HG02678 (cell line): ENCODE measurements at regions not wholly inside any gene's neighbourhood (a gene's known extent, or its start where the extent isn't known, plus 50 kb on each side); places are given as distances from the start of the nearest gene placed in this dataset.

ENCODE experiments used
- ATAC-seq: cut with Tn5 transposase; IDR thresholded peaks from one replicate; pipeline ENCODE4 v1.9.1; 2021; ENCODE audit warnings: mild to moderate bottlenecking, moderate library complexity; ENCODE audit not compliant: unreplicated experiment

DNA sequence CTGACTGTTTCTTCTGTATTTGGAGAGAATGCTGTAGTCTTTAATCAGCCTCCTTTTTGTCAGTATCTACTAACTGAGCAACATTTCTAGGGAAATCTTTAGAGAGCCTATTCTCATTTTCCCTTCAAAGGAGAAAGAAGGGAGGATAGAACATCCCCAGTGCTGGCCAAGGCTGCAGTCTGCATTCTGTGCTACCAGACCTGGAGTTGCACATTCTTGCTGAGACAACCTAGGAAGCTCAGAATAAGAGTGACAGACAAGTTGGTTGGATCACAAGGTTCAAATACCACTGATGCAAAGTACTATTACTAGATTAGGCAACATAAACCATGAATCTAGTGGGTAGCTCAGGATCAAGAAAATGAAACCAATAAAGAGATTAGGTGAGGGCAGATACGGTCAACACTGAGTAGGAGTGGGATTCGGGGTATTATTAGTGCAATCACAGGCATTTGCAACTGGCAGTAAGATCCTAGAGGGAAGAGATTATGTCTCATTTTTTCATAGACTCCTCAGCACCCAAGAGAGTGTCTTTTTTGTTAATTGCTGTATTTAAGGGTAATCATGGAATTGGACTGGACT, 213.5 kb upstream of the FAM83B start:
- ATAC-seq = no peak

DNA sequence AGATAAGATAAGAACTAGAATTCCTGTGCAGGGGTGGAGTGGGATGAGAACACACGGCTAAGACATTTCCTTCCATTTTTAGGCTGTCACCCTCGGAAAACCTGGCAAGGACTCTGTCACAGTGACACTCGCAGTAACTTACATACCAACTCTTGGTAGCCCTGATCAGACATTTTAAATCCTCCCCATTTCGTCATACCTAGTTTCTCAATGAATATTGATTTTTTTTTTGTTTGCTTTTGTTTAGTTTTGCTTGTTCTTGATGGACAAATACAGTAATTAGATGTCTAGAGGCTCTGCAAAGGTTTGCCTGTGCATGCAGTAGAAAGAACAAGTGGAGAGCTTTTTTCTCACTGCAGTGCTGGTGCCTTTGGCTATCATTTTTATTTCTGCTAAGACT, 213.0 kb upstream of the FAM83B start:
- no peak for ATAC-seq

DNA sequence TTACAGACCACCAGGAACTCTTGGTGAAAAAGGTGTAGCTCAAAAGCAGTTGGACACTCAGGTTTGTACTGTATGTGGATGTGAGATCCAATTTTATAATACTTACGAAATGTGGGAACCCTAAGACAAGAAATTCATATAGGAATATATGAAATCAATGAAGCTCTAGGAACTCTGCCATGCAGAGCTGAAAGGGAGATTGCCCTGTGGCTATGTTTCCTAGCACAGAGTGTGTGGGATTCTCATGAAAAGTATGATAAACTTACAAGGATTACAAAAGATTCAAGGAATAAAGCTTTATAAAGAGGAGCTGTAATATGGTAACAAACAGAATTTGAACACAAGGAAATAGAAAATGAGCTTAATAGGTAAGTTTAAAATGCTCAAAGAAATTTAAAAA, 205.7 kb upstream of the FAM83B start:
- ATAC-seq = no peak

DNA sequence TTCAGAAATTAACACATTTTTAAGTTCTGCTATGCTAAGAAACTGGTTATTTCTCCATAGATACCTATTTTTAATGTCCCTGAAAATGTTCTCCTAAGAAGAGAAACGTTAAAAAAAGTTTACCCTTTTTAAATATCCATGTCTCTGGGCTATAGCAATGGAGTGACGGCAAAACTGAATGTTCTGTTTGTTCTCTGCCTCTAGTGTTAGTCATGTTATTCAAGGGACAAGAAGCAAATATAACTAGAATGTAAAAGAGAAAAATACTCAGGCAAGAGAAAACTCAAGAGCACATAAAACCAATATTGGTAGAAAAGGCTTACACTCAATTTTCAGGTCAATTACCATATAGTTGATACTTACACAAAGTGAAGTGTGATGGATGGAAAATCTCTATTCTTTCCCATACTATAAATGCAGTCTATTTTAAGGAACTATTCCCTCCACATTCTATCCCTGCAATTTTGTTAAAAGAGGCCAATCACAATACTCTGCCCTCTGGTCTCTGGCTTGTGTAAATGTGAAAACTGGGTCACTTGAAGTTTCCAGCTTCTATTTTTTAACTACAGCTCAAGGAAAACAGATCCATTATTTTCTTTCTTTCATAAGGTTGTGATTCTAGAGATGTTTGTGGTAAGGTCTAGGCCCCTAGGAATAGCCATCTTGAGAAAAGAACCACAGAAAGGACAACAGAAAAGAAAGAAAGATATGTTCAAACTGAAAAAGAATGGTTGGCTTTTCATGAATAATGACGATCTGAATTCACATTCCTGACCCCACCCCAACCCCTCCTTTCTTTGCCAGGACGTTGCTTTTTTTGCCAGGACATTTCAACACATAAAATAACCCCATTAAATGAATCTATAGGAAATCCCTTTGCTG, 200.3 kb upstream of the FAM83B start:
- no peak for ATAC-seq

DNA sequence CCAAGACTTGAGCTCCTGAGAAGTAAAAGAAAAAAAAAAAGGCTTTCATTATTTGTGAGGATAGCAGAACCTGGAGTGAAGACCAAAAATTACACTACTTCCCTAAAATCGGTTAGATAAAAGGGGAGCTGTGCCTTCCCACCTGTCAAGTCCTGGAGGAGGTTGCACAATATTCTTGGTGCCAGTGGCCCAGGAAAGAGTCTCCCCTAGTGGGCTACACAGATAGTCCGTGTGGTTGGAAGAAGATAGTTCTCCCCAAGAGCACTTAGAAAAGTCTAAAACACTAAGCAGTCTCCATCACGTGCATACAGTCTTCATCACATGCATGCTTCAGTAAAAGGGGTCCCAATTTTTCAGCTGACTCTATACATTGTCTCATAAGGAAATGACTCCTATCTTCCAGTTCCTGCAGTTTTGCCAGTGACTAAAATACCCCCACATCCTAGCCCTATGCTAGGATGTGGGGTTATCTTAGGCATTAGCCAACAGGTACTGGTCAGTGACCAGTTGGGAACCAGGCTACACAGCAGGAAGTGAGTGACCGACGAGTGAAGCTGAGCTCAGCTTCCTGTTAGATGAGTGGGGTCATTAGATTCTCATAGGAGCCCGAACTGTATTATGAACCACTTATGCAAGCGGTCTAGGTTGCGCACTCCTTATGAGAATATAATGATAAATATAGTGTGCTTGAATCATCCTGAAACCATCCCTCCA, 199.5 kb upstream of the FAM83B start:
- no peak for ATAC-seq

DNA sequence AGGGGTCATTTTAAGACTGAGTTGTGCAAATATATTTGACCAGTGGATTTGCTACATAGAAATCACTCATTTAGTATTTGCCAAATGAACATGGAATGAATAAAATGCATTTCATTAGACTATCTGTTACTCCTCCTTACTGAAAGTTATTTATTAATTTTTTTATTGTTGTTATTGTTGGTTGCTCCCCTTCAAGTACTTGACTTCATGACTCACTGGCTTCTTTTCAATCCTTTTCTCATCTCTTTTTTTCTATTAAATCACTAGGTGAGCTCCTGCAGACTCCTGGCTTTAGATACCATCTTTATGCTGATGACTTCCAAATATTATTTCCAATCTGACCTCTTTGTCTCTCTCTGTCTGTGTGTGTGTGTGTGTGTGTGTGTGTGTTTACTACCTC, 192.2 kb upstream of the FAM83B start:
- no peak for ATAC-seq

DNA sequence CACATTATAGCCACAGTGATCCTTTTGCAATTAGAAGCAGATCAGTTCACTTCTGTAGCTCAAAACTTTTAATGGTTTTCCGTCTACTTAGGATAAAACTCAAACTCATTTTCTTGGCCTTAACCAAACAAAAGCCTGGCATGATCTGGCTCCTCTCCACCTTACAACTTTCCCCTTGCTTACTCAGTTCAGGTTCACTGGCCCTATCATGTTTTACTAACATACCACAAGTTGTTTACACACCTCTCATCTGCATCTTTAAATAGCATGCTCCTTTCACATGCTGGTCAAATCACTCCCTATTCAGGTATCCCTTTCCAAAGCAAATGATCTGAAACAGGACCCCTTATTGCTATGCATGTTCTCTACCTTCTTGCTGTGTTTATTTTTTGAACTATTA, 191.4 kb upstream of the FAM83B start:
- no peak for ATAC-seq

DNA sequence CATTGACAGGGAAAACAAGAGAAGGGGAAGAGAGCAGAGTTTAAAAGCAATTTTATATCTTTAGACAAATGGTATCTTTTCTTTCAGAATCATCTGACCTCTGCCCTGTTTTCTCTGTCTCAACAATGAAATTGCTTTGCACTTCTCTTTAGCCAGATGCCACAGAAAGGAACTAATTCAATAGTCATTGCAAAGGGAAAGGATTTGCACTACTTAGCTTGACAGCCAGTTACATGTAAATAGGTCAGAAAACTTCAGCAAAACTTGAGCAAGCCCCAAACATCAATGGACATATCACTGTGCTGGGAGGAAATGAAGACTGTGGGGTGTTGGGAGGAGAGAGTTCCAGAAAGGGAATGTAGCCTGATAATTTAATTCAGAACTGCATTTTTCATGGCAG, 181.3 kb upstream of the FAM83B start:
- no peak for ATAC-seq

DNA sequence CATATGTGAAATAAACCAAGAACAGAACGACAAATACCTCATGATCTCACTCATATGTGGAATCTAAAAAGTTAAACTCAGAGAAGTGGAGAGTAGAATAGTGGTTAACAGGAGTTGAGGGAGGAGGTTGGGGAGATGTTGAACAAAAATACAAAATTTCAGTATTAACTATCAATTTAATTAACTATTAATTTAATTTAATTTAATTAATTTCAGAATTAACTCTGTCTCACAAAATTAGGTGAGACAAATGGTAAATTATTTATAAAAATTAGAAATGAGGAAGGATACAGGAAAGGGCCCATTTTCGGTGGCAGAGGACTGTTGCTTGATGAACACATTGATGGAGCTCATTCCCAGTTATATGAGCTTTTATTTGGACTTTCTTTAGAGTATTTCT, 166.0 kb upstream of the FAM83B start:
- no peak for ATAC-seq

DNA sequence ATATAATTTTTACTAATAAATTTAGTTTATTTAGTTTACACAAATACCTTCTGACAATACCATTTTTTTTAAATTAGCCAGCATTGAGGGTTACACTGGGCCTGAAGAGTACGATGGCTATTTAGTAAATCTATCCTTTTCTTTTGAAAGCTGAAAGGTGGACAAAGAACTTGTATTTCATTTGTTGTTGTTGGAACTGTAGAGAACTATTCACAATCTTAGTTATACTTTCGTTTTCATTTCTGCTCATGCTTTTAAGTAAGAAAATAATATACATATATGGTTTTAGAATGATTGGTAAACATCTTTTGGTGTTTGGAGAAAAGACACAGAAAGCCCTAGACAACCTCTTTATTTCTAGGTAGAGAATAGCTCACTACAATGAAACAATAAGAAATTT, 165.3 kb upstream of the FAM83B start:
- ATAC-seq = no peak

DNA sequence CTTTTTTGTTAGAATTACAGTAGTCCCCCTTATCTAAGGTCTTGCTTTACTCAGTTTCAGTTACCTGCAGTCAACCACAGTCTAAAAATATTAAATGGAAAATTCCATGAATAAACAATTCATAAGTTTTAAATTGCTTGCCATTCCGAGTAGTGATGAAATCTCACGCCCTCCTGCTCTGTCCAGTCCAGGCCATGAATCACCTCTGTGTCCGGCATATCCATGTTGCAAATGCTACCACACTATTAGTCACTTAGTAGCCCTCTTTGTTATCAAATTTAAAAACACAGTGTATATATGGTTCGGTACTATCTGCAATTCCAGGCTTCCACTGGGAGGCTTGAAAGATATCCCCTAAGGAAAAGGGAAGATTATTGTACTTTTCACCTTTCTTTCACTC, 164.6 kb upstream of the FAM83B start:
- ATAC-seq = no peak

DNA sequence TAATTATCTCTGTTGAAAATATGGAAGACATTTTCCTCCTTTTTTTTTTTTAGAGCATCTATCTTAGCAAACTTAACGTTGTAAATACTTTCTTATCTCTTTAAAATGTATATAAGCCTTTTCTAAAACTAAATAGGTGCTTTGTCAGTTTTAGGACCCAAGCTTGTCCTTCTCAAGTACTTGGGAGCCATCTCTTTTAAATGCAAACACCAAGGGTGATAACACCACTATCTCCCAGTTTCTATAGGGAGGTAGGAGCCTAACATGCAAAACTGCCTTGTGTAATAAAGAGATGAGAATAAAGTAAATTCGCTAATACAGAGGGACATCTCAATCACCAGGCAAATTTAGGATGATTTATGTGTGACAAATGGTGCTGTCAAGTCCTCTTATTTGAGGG, 157.0 kb upstream of the FAM83B start:
- no peak for ATAC-seq

DNA sequence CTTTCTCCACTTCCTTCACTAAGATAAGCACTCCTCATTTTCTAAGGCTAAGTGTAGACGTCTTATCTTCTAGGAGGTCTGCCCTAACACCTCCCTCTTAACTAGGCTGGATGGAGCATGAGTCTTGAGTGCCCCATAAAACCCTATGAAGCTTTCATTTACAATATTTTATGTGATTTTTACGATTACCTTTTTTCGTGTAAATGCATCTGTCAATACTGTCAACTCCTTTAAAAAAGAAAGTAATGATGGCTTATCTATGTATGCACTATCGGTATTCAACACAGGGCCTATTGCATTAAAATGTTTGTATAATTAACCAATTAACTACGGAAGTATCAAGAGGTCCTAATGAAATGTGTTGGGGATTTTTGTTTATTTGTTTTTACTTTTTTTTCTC, 156.0 kb upstream of the FAM83B start:
- ATAC-seq = no peak

DNA sequence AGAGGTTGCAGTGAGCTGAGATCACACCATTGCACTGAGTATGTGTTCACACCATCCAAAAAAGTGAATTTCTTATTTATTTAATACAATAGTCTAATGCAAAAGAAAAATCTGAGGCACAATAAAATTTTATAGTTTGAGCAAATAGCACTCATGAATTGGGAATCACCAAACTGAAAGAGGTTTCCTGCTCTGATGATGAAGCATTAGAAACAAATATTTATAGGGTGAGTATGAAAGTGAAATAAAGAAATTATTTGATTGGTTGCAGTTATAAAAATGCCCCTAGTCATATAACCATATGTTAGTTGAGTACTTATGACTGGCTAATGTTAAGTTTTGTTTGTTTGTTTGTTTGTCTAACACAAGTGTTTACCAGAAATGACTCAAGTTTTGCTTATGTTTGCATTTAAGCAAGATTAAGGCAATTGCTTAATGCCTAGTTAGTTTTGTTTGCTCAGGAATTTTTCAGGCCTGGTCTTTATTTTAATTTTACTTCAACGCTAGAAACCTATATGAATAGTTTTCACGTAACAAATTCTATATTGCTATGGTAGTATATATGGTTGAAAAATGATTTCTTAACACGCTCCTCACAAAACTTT, 151.5 kb upstream of the FAM83B start:
- no peak for ATAC-seq

DNA sequence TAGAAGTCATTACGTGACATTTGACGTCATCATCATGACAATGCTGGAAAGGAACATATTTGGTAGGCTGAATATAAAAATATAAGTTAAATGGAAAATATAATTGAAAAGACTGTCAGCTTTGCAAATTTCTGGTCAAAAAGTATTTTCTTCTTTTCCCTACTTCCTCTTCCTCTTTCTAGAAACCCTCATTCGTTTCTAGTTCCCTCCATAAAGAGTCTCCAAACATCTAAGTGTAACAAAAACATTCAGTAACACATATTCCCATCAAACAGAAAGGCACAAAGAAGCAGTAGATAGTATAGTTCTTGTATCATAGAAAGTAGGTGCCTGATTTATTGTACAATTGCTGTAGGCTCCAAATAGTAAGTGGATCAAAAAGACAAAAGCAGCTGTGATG, 150.8 kb upstream of the FAM83B start:
- ATAC-seq = no peak

DNA sequence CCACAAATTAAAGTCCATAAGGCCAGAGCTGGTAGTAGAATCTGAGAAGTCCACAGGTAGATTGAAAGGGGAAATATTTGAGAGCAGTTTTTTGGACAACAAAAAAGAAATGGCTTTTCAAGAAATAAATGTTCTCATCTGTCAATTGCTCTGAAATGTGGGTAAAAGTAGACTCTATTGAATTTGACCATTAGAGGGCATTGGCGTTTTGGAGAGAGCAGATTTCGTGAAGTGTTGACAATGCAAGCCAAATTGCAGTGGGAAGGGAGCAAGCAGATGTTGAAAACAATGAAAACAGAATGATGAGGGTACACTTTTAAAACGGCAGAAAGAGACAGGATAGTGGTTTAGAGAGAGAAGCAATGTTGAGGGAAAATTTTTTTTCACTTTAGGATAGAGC, 149.1 kb upstream of the FAM83B start:
- ATAC-seq = no peak

DNA sequence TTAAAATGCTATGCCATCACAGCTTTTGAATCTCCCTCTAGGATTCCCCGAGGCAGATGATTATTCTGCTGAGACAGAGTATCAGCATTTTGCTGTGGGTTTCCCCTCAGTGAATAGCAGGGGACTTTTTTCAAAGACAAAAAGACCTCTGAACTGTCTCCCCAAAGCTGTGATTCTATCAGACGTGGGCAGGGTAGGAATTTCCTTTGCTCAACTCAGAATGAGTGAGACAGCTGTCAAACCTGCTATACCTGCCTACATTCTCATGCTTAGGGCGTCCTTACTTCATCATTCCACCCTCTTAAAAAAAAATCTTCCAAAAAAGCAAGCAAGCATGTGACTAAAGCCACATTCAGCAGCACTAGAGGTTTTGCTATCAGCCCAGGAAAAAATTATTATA, 147.6 kb upstream of the FAM83B start:
- ATAC-seq = peak; percentile 79

DNA sequence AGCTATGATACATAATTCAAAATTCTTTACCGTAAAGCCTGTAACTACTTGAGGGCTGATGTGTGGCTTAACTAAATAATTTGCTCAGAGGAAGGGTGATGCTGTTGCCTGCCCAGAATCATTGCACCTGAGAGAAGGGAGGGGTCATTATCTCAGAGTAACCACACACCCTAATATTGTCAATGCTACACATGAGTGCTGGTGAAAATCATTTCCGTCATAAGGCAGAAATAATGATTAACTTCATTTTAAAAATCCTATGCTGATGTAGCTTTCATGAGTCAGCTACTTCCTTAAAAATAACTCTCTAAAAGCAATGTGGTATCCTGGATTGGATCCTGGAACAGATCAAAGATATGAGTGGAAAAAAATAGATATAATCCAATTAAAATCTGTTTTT, 146.4 kb upstream of the FAM83B start:
- ATAC-seq = no peak

DNA sequence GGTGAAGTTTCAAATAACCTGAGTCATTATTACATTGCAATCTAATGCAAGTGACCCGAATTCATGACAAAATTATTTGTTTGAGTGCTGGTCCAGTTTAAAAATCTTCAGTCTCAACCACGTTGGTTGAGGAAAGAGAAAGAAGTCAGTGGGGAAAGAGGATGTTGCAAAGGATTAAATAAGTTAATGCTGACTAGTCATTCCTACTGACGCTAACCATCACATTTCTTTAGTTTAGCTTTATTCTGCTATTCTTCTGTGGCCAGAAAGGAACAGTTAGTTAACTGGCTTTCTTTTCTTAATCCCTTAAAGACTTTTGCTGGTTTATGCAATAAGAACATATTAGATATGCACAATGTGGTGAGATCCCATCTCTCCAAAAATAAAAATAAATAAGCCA, 143.8 kb upstream of the FAM83B start:
- no peak for ATAC-seq

DNA sequence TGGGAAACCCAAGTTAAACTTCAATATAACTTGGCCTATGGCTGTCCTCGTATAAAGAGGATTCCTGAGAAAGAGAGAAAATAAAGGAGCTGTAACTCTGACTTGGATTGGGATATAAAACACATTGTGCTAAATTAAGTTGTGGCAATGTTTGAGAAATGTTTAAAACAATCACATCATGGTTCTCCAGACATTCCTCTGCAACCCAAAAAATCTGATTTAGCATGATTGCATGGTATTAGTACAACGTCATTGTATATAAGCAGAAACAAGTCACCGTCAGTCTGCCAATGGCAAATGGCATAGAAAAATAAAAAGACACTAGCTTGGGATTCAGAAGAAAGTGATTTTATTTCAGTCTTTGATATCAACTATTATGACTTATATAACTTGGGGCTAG, 140.2 kb upstream of the FAM83B start:
- ATAC-seq = no peak

DNA sequence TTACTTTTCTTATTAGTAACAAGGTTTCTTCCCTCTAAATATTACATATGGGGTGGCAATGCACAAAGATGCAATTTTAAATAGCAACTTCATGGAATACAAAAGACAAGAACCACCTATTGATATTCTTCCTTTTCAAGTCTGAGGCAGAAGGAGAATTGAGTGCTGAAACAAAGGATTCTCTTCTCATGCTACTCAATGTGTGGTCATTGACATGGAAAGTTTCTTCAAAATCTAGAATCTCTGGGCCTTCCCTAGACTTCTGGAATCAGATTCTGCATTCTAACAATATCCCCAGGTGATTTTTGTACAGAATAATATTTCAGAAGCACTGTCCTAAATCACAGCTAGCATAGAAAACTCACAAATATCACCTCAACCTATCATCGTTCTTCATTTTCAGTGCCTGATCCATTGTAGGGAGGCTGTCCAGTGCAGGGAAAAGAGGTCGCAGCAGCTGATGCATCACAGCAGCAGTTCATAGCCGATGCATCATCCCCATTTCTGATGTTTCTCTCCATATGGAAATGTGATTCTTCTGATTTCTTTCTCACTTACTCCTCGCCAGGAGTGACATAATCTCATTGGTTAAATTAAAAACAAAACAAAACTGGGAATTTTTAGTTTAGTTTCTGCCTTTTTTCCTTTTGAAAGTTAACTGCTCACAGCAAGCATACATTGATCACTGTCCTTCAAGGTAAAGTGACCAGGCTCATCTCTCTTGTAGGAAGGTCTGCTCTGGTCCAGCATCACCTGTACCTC, 139.5 kb upstream of the FAM83B start:
- ATAC-seq = no peak
